ENCODE measurements at regions not wholly inside any gene's neighbourhood (a gene's known extent, or its start where the extent isn't known, plus 50 kb on each side); places are given as distances from the start of the nearest gene placed in this dataset.

GRCh38 chr3:56962206-56962605 lies 98.3 kb upstream of the SPATA12 start:
- no peak for TF ChIP-seq CTCF (conservative IDR thresholded peaks at IDR 0.05; ENCODE audit: low read length)
- no peak for TF ChIP-seq EZH2phosphoT487 (IDR thresholded peaks at IDR 0.05; ENCODE audit: borderline replicate concordance)
